Progenitor cell of endocrine pancreas (in vitro differentiated cells): ENCODE measurements at regions not wholly inside any gene's neighbourhood (a gene's known extent, or its start where the extent isn't known, plus 50 kb on each side); places are given as distances from the start of the nearest gene placed in this dataset.

Experiments used
- DNase-seq: peaks from one replicate; pipeline ENCODE4 v3.0.0; 2021; ENCODE audit warnings: low spot score; ENCODE audit not compliant: unreplicated experiment
- H3K27ac Mint-ChIP-seq: 2 replicates; pipeline ENCODE4 v1.8.0; 2021; ENCODE audit warnings: mild to moderate bottlenecking, moderate library complexity, mixed read lengths
- H3K27me3 Mint-ChIP-seq: 2 replicates; pipeline ENCODE4 v1.8.0; 2021; ENCODE audit warnings: mixed read lengths
- H3K36me3 Mint-ChIP-seq: 2 replicates; pipeline ENCODE4 v1.8.0; 2022; ENCODE audit warnings: mixed read lengths; ENCODE audit not compliant: insufficient read depth
- H3K4me1 Mint-ChIP-seq: 2 replicates; pipeline ENCODE4 v1.8.0; 2021; ENCODE audit warnings: low read depth, mixed read lengths
- H3K4me3 Mint-ChIP-seq: 2 replicates; pipeline ENCODE4 v1.8.0; 2021; ENCODE audit warnings: low read depth, mild to moderate bottlenecking, moderate library complexity, mixed read lengths
- H3K9me3 Mint-ChIP-seq: 2 replicates; pipeline ENCODE4 v1.8.0; 2021; ENCODE audit warnings: low read depth, mixed read lengths
- TF ChIP-seq, protein P1 (sequence below): fragments of 200-600 bp; sonication (generic); IDR thresholded peaks from one replicate; pipeline ENCODE4 v1.5.0; 2021; ENCODE audit warnings: antibody characterized with exemption, mild to moderate bottlenecking; ENCODE audit not compliant: unreplicated experiment

DNA sequence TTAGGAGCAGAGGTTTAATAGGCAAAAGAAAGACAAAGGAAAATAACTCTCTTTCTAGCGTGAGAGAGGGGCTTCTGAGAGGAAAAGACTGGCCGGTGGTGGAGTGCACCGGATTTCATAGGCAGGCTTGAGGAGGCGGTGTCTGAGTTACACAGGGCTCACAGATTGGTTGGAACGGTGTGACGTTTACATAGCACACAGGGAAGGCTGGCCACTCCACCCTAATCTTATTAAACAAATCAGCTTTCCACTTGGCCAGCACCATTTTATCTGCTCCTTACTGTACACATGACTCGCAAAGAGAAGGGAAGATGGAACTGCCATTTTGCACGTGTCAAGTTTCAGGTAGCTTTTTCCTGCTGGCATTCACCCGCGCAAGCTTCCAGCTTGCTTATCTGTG lies 587.7 kb downstream of the RPL10L start:
- TF ChIP-seq, protein P1, sequence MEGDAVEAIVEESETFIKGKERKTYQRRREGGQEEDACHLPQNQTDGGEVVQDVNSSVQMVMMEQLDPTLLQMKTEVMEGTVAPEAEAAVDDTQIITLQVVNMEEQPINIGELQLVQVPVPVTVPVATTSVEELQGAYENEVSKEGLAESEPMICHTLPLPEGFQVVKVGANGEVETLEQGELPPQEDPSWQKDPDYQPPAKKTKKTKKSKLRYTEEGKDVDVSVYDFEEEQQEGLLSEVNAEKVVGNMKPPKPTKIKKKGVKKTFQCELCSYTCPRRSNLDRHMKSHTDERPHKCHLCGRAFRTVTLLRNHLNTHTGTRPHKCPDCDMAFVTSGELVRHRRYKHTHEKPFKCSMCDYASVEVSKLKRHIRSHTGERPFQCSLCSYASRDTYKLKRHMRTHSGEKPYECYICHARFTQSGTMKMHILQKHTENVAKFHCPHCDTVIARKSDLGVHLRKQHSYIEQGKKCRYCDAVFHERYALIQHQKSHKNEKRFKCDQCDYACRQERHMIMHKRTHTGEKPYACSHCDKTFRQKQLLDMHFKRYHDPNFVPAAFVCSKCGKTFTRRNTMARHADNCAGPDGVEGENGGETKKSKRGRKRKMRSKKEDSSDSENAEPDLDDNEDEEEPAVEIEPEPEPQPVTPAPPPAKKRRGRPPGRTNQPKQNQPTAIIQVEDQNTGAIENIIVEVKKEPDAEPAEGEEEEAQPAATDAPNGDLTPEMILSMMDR: no peak
- Mint-ChIP-seq H3K27me3 (no peaks in the 10 kb centered on the region), H3K4me1 (peaks cover 1% of the 10 kb centered on the region), H3K4me3 (peak overlapping the region; percentile 55), H3K36me3 (no peaks in the 10 kb centered on the region), H3K9me3 (no peaks in the 10 kb centered on the region), H3K27ac (peak overlapping the region; percentile 9)
- DNase-seq: no peak

DNA sequence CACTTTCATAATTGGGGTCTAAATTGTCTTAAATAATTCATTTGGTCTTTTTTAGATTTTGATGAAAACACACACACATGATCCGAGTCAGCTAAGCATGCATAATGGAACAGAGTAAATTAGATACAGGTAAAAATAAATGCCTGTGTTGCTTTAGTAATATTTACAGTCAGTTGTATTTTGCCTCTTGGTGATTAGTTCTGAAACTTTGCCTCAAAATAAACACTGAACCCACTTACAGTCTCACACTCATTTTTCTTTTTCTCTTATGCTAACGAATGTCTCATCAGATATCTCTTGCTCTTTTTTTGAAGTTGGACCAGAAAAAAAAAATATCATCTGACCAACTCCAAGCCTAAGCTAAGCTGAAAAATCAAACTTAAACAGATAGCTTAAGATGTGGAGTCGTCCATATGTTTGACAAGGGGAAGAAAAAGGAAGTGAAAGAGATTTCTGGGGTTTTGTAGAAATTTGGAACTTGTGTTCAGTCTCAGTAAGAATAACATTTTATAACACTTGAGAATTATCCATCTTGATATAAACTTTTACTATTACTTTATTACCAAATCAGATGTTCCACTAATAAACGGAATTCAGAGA lies 592.5 kb downstream of the RPL10L start:
- no peaks in the 10 kb centered on the region for H3K27me3 Mint-ChIP-seq
- H3K4me3 Mint-ChIP-seq: no peak overlapping the region
- no peak overlapping the region for H3K27ac Mint-ChIP-seq
- TF ChIP-seq, protein P1: no peak
- H3K9me3 Mint-ChIP-seq: no peaks in the 10 kb centered on the region
- no peaks in the 10 kb centered on the region for H3K36me3 Mint-ChIP-seq
- no peak for DNase-seq
- peaks cover 8% of the 10 kb centered on the region for H3K4me1 Mint-ChIP-seq

DNA sequence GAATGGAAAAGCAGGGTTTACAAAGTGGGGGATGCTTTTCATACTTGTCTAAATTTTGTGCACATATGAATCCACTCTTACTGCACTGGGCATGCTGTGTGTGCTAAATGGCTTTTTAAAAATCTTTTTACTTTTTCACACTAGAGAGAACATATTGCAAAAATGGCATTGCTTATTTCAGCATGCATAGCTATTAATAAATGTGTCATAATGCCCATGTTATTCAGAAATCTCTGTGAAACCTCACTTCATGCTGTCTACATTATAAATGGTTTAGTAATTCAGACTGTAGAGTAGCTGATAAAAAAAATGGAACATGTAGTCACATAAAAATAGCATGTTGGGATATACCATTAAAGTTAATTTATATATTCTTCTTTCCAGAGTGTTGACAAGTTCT lies 593.8 kb downstream of the RPL10L start:
- no peak overlapping the region for H3K27ac Mint-ChIP-seq

DNA sequence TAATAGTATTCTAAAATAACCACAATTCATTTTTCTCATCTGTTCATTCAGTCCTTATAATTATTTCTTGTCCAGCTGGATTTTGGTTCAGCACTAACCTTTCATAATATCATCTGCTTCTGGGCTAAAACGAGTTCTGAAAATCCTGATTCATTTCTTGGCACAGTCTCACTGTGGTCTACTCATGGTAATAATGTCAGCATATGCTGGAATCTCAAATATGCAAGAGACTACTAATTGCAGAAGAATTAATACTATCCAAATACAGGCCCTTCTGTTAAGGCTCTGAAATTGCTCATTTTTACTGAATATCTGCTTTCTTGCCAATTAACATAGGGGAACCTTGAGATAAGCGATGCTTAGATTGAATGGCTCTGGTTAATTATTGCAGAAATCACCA lies 597.1 kb downstream of the RPL10L start:
- Mint-ChIP-seq H3K4me1 (peaks cover 6% of the 10 kb centered on the region), H3K27me3 (no peaks in the 10 kb centered on the region), H3K4me3 (no peak overlapping the region), H3K36me3 (no peaks in the 10 kb centered on the region), H3K9me3 (no peaks in the 10 kb centered on the region), H3K27ac (no peak overlapping the region)
- TF ChIP-seq, protein P1: no peak
- DNase-seq: no peak

More for the DNA sequence above, 593.8 kb downstream of the RPL10L start:
- peaks cover 6% of the 10 kb centered on the region for H3K4me1 Mint-ChIP-seq
- no peaks in the 10 kb centered on the region for H3K36me3 Mint-ChIP-seq
- DNase-seq: no peak
- H3K4me3 Mint-ChIP-seq: no peak overlapping the region
- no peaks in the 10 kb centered on the region for H3K9me3 Mint-ChIP-seq
- TF ChIP-seq, protein P1: no peak
- H3K27me3 Mint-ChIP-seq: no peaks in the 10 kb centered on the region

DNA sequence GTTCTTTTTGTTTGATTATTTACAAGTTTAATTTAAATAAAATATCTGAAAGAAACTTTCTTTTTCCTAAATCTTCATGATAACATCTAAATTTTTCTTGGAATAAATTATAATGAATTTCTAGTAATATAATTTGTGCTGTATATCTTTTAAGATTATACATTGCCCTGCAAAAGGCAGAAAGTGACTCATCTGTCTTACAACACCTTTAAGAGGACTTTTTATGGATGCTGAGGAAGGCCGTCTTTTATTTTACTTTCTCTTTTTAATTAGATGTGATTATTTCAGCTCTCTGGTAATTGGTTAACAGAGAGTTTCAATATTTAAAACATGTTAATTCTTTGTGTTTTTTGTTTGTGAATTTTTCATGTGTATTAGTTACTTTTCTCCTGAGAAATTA lies 598.4 kb downstream of the RPL10L start:
- Mint-ChIP-seq H3K4me1 (peaks cover 6% of the 10 kb centered on the region), H3K36me3 (no peaks in the 10 kb centered on the region), H3K9me3 (no peaks in the 10 kb centered on the region), H3K27ac (no peak overlapping the region), H3K27me3 (no peaks in the 10 kb centered on the region), H3K4me3 (no peak overlapping the region)
- DNase-seq: no peak
- TF ChIP-seq, protein P1: no peak
